H1 (cell line): ENCODE measurements at regions not wholly inside any gene's neighbourhood (a gene's known extent, or its start where the extent isn't known, plus 50 kb on each side); places are given as distances from the start of the nearest gene placed in this dataset.

Experiments
- CTCF ChIA-PET: fragments of 300-600 bp; sonication (Branson Sonifier 250); formaldehyde crosslinking; loops from one replicate; lab custom pipeline; 2021; ENCODE audit not compliant: partially characterized antibody; lab: Charles Lee
- POLR2A ChIA-PET: fragments of 300-600 bp; sonication (Branson Sonifier 250); formaldehyde crosslinking; loops from one replicate; lab custom pipeline; 2021; ENCODE audit warnings: inconsistent platforms; ENCODE audit not compliant: partially characterized antibody; lab: Charles Lee
- DNase-seq, 2 experiments: peaks; one replicate each; pipeline versions ENCODE4 v3.0.0 to v3.0.0-alpha.2; 2010 to 2022; ENCODE audit warnings: low spot score in 2 of 2, low read depth in 1 of 2, mixed read lengths in 1 of 2
- FAIRE-seq: peaks from 2 replicates; lab custom pipeline; 2011; peaks lifted over from hg19 to GRCh38; lab: Jason Lieb, UNC
- H2AFZ ChIP-seq: 2 replicates; pipeline ENCODE4 v1.8.1; 2012; ENCODE audit warnings: low read length, inconsistent platforms
- H2AK5ac ChIP-seq: 2 replicates; pipeline ENCODE4 v1.6.1; 2013; ENCODE audit warnings: low read depth, low read length
- H2BK120ac ChIP-seq: replicated peaks from 2 replicates; pipeline ENCODE3; 2013; ENCODE audit warnings: low read depth, low read length, inconsistent platforms
- H2BK12ac ChIP-seq: 2 replicates; pipeline ENCODE4 v1.6.1; 2013; ENCODE audit warnings: low read depth, low read length
- H2BK15ac ChIP-seq: 2 replicates; pipeline ENCODE4 v1.6.1; 2013; ENCODE audit warnings: low read length
- H2BK20ac ChIP-seq: 2 replicates; pipeline ENCODE4 v1.6.1; 2013; ENCODE audit warnings: low read length
- H2BK5ac ChIP-seq: 2 replicates; pipeline ENCODE4 v1.6.1; 2013; ENCODE audit warnings: low read depth, low read length
- H3K14ac ChIP-seq: 2 replicates; pipeline ENCODE4 v1.6.1; 2013; ENCODE audit warnings: inconsistent platforms; ENCODE audit not compliant: insufficient read length
- H3K18ac ChIP-seq: 2 replicates; pipeline ENCODE4 v1.6.1; 2013; ENCODE audit warnings: low read length; ENCODE audit errors: extremely low read depth
- H3K23ac ChIP-seq: 2 replicates; pipeline ENCODE4 v1.6.1; 2013; ENCODE audit warnings: inconsistent platforms; ENCODE audit not compliant: insufficient read length
- H3K23me2 ChIP-seq: 2 replicates; pipeline ENCODE4 v1.6.1; 2013; ENCODE audit warnings: low read depth, low read length
- H3K27ac ChIP-seq: 2 replicates; pipeline ENCODE4 v1.6.1; 2011; ENCODE audit warnings: low read depth, low read length, inconsistent platforms
- H3K27me3 ChIP-seq, 4 experiments: replicated peaks in 1 of 4; 1 replicate in 1 of 4; 2 replicates in 3 of 4; pipeline versions ENCODE4 v1.6.1 to v1.8.1; 2011 to 2013; ENCODE audit warnings: low read length in 3 of 4, mild to moderate bottlenecking in 3 of 4, inconsistent platforms in 2 of 4, mixed read lengths in 2 of 4, moderate library complexity in 1 of 4; ENCODE audit not compliant: control insufficient read depth in 3 of 4, insufficient read depth in 3 of 4; ENCODE audit errors: extremely low read depth in 1 of 4
- H3K36me3 ChIP-seq, 4 experiments: 2 replicates each; pipeline versions ENCODE4 v1.6.1 to v1.8.1; 2011 to 2013; ENCODE audit warnings: mild to moderate bottlenecking in 4 of 4, low read length in 3 of 4, moderate library complexity in 2 of 4, control low read depth in 1 of 4, inconsistent platforms in 1 of 4; ENCODE audit not compliant: insufficient read depth in 4 of 4, control insufficient read depth in 2 of 4
- H3K4ac ChIP-seq: replicated peaks from 2 replicates; pipeline ENCODE3; 2013; ENCODE audit warnings: low read length, low read depth, mixed read lengths, inconsistent platforms; ENCODE audit not compliant: insufficient read length
- H3K4me1 ChIP-seq, 4 experiments: replicated peaks in 1 of 4; 1 replicate in 1 of 4; 2 replicates in 3 of 4; pipeline versions ENCODE4 v1.6.1 to v1.8.1; 2011 to 2013; ENCODE audit warnings: low read length in 3 of 4, inconsistent platforms in 2 of 4, mixed read lengths in 1 of 4; ENCODE audit not compliant: insufficient read depth in 4 of 4, control insufficient read depth in 3 of 4
- H3K4me2 ChIP-seq, 2 experiments: 2 replicates each; pipeline versions ENCODE4 v1.6.1 to v1.8.1; 2011 to 2013; ENCODE audit warnings: low read depth in 2 of 2, low read length in 2 of 2, control low read depth in 1 of 2, inconsistent platforms in 1 of 2, mild to moderate bottlenecking in 1 of 2; ENCODE audit not compliant: insufficient read depth in 1 of 2
- H3K4me3 ChIP-seq, 4 experiments: fragments of 200-600, 300-600 bp in 1 of 4; sonication (generic), shearing (Covaris generic), sonication (Bioruptor Twin) in 1 of 4; 2 replicates each; pipeline versions ENCODE4 v1.5.1 to v1.8.1; 2011 to 2016; ENCODE audit warnings: low read length in 4 of 4, low read depth in 3 of 4, control low read depth in 2 of 4, inconsistent platforms in 2 of 4, mild to moderate bottlenecking in 2 of 4, mixed read lengths in 1 of 4, moderate library complexity in 1 of 4; ENCODE audit not compliant: insufficient read depth in 2 of 4; ENCODE audit errors: extremely low read depth in 1 of 4
- H3K56ac ChIP-seq: replicated peaks from 2 replicates; pipeline ENCODE3; 2013; ENCODE audit warnings: low read depth, mild to moderate bottlenecking, mixed read lengths, low read length, inconsistent platforms; ENCODE audit not compliant: insufficient read length
- H3K79me1 ChIP-seq: 2 replicates; pipeline ENCODE4 v1.6.1; 2013; ENCODE audit warnings: low read depth, low read length, control low read depth
- H3K79me2 ChIP-seq, 2 experiments: 2 replicates each; pipeline versions ENCODE4 v1.6.1 to v1.8.1; 2012 to 2013; ENCODE audit warnings: low read length in 2 of 2, mild to moderate bottlenecking in 2 of 2, inconsistent platforms in 1 of 2; ENCODE audit not compliant: insufficient read depth in 2 of 2, control insufficient read depth in 1 of 2
- H3K9ac ChIP-seq, 4 experiments: replicated peaks in 1 of 4; 1 replicate in 1 of 4; 2 replicates in 3 of 4; pipeline versions ENCODE4 v1.6.1 to v1.8.1; 2011 to 2013; ENCODE audit warnings: low read depth in 3 of 4, low read length in 3 of 4, control low read depth in 2 of 4, mild to moderate bottlenecking in 2 of 4, moderate library complexity in 2 of 4, inconsistent platforms in 1 of 4; ENCODE audit errors: extremely low read depth in 1 of 4
- H3K9me3 ChIP-seq, 2 experiments: 2 replicates each; pipeline versions ENCODE4 v1.6.1 to v1.8.1; 2012 to 2013; ENCODE audit warnings: mild to moderate bottlenecking in 2 of 2, moderate library complexity in 2 of 2, control low read depth in 1 of 2, inconsistent platforms in 1 of 2, low read depth in 1 of 2, low read length in 1 of 2, mixed read lengths in 1 of 2; ENCODE audit not compliant: insufficient read depth in 2 of 2
- H4K20me1 ChIP-seq, 2 experiments: replicated peaks in 1 of 2; 2 replicates each; pipeline versions ENCODE3 to v1.8.1; 2011 to 2013; ENCODE audit warnings: inconsistent platforms in 2 of 2, low read length in 2 of 2, mild to moderate bottlenecking in 1 of 2; ENCODE audit not compliant: insufficient read depth in 2 of 2, control insufficient read depth in 1 of 2
- H4K5ac ChIP-seq: 2 replicates; pipeline ENCODE4 v1.6.1; 2013; ENCODE audit warnings: low read length, low read depth, mixed read lengths, inconsistent platforms; ENCODE audit not compliant: insufficient read length
- H4K8ac ChIP-seq: 2 replicates; pipeline ENCODE4 v1.8.0; 2013; ENCODE audit warnings: mild to moderate bottlenecking, moderate library complexity, low read length, inconsistent platforms; ENCODE audit not compliant: insufficient read depth; ENCODE audit errors: extremely low read depth
- H4K91ac ChIP-seq: replicated peaks from 2 replicates; pipeline ENCODE3; 2013; ENCODE audit warnings: low read length, mixed read lengths, inconsistent platforms; ENCODE audit not compliant: insufficient read length
- CBX5 ChIP-seq: fragments of 300-800, 300-1000 bp; sonication (generic); IDR thresholded peaks from 2 replicates; pipeline ENCODE4 v1.7.1; 2016; ENCODE audit warnings: antibody characterized with exemption, low read length, low read depth
- EP300 ChIP-seq, 2 experiments: IDR thresholded peaks; 1 replicate in 1 of 2; 2 replicates in 1 of 2; pipeline ENCODE4 v1.6.1; 2011 to 2012; ENCODE audit warnings: low read depth in 2 of 2, low read length in 2 of 2, mild to moderate bottlenecking in 2 of 2, borderline replicate concordance in 1 of 2, inconsistent platforms in 1 of 2, moderate library complexity in 1 of 2
- FOSL1 ChIP-seq: IDR thresholded peaks from 2 replicates; pipeline ENCODE4 v1.6.1; 2011; ENCODE audit warnings: mild to moderate bottlenecking, low read depth, low read length, moderate library complexity; ENCODE audit not compliant: insufficient read depth
- HDAC2 ChIP-seq, 2 experiments: fragments of 300-600 bp in 1 of 2; sonication (generic) in 1 of 2; IDR thresholded peaks; 2 replicates each; pipeline ENCODE4 v1.6.1; 2011 to 2012; ENCODE audit warnings: low read depth in 2 of 2, low read length in 2 of 2, mild to moderate bottlenecking in 2 of 2, moderate library complexity in 2 of 2, borderline replicate concordance in 1 of 2, inconsistent platforms in 1 of 2
- JUND ChIP-seq: IDR thresholded peaks from 2 replicates; pipeline ENCODE4 v1.6.1; 2011; ENCODE audit warnings: mild to moderate bottlenecking, improper control_type of control experiment, low read length
- KDM1A ChIP-seq: fragments of 200-600, 300-600 bp; sonication (generic); IDR thresholded peaks from 2 replicates; pipeline ENCODE4 v1.7.1; 2016; ENCODE audit warnings: mild to moderate bottlenecking, low read length, borderline replicate concordance
- KDM4A ChIP-seq: IDR thresholded peaks from one replicate; pipeline ENCODE4 v1.7.1; 2012; ENCODE audit warnings: low read depth, mild to moderate bottlenecking, moderate library complexity, low read length, inconsistent platforms; ENCODE audit not compliant: severe bottlenecking
- NANOG ChIP-seq: IDR thresholded peaks from 2 replicates; pipeline ENCODE4 v1.6.1; 2011; ENCODE audit warnings: low read length, low read depth, mild to moderate bottlenecking, inconsistent platforms; ENCODE audit not compliant: insufficient read depth, poor library complexity, severe bottlenecking
- POLR2A ChIP-seq, 2 experiments: IDR thresholded peaks; 1 replicate in 1 of 2; 2 replicates in 1 of 2; pipeline ENCODE4 v1.6.1; 2011; ENCODE audit warnings: low read depth in 2 of 2, low read length in 2 of 2, mild to moderate bottlenecking in 2 of 2; ENCODE audit errors: control extremely low read depth in 1 of 2
- POU5F1 ChIP-seq: IDR thresholded peaks from 2 replicates; pipeline ENCODE4 v1.6.1; 2011; ENCODE audit warnings: low read depth, mild to moderate bottlenecking, low read length, moderate library complexity
- RFX5 ChIP-seq: IDR thresholded peaks from 2 replicates; pipeline ENCODE4 v1.6.1; 2011; ENCODE audit warnings: low read depth, low read length, improper control_type of control experiment, borderline replicate concordance
- SIX5 ChIP-seq: IDR thresholded peaks from 2 replicates; pipeline ENCODE4 v1.6.1; 2011; ENCODE audit warnings: mild to moderate bottlenecking, low read depth, low read length
- SUZ12 ChIP-seq: fragments of 200-600 bp; sonication (generic); IDR thresholded peaks from 2 replicates; pipeline ENCODE4 v1.6.1; 2012; ENCODE audit warnings: mild to moderate bottlenecking, inconsistent platforms, low read length, moderate library complexity, mixed read lengths
- WGBS, 2 experiments: shearing (Covaris generic) in 1 of 2; methylation state at CpG; one replicate each; pipeline versions ENCODE4 v1.1.6 to v1.1.7; 2013 to 2015; ENCODE audit warnings: low lambda C conversion rate in 2 of 2, mixed read lengths in 2 of 2, inconsistent platforms in 1 of 2, low coverage in 1 of 2, missing lambda C conversion rate in 1 of 2; ENCODE audit not compliant: insufficient replicate concordance in 2 of 2, insufficient coverage in 1 of 2, insufficient read length in 1 of 2; ENCODE audit errors: extremely low coverage in 1 of 2, missing lambda C conversion rate in 1 of 2; 5-methylcytosine and 5-hydroxymethylcytosine counted together
- TF ChIP-seq, protein P1 (sequence below): IDR thresholded peaks from 2 replicates; pipeline ENCODE4 v1.6.1; 2012; ENCODE audit warnings: inconsistent platforms

DNA sequence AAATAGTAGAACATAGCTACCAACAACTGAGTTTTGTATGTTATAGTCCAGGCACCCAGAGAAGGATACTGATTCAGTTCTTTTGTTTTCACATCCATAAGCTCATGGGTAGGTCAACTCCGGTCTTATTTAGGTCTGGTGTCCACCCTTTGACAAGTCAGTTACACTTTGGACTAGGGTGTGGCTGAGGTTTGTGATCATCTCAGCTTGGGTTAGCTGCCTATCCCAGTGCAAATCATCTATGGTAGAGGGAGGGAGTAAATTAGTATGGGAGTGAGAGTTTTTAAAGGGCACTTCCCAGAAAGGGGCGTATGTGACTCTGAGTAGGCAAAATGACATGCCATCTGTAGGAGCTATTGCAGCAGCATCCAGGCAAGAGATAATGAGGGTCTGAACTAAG is 66.1 kb downstream of the TANC2 start:
- Histone ChIP-seq H2BK5ac (no peak overlapping the region), H3K27me3 (no peaks in the 10 kb centered on the region), H2BK20ac (no peak overlapping the region), H3K4ac (no peak overlapping the region), H3K4me3 (no peak overlapping the region), H3K9ac (no peak overlapping the region; a peak in 1 of 7 replicates), H3K9me3 (no peaks in the 10 kb centered on the region), H2AK5ac (no peak overlapping the region), H3K36me3 (no peaks in the 10 kb centered on the region), H4K20me1 (no peaks in the 10 kb centered on the region), H3K23ac (no peak overlapping the region), H4K8ac (no peak overlapping the region), H4K5ac (no peak overlapping the region), H2BK120ac (no peak overlapping the region), H3K56ac (no peak overlapping the region), H3K79me2 (no peaks in the 10 kb centered on the region; a peak in 1 of 4 replicates), H4K91ac (no peak overlapping the region), H3K18ac (no peak overlapping the region), H3K23me2 (no peaks in the 10 kb centered on the region), H3K4me1 (peaks cover 0 to 2% (median 0%) of the 10 kb centered on the region in 4 experiments; a peak in 1 of 7 replicates), H3K14ac (no peak overlapping the region), H3K27ac (no peak overlapping the region), H2AFZ (no peak overlapping the region), H2BK12ac (no peak overlapping the region), H2BK15ac (no peak overlapping the region), H3K79me1 (no peaks in the 10 kb centered on the region), H3K4me2 (no peak overlapping the region)
- no peak for FAIRE-seq
- DNase-seq: no peak
- ChIA-PET POLR2A (interaction anchor here (1.0 kb wide), 1 partner anchor 39 kb away, joined by 3 read pairs; no protein-coding TSS in a partner anchor), CTCF (interaction anchor here (0.9 to 2.7 kb wide), 3 partner anchors 36 to 122 kb away, joined by 3 to 10 read pairs (median 3); no protein-coding TSS in a partner anchor)
- 80% methylated on average over 2 of the region's 2 CpGs; no CpG with 5 or more reads in 1 of the 2 experiments for WGBS, 2 experiments
- TF ChIP-seq KDM1A: no peak
- no peak for TF ChIP-seq EP300 (IDR thresholded peaks at IDR 0.05; ENCODE audit: borderline replicate concordance in 1 of 2, low read depth in 2 of 2, low read length in 2 of 2)
- no peak for TF ChIP-seq HDAC2 (IDR thresholded peaks at IDR 0.05; ENCODE audit: borderline replicate concordance in 1 of 2, low read depth in 2 of 2, low read length in 2 of 2)
- TF ChIP-seq KDM4A: no peak
- no peak for TF ChIP-seq SIX5
- TF ChIP-seq CBX5: no peak
- no peak for TF ChIP-seq NANOG
- no peak for TF ChIP-seq FOSL1
- TF ChIP-seq, protein P1, sequence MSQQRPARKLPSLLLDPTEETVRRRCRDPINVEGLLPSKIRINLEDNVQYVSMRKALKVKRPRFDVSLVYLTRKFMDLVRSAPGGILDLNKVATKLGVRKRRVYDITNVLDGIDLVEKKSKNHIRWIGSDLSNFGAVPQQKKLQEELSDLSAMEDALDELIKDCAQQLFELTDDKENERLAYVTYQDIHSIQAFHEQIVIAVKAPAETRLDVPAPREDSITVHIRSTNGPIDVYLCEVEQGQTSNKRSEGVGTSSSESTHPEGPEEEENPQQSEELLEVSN: no peak
- TF ChIP-seq POLR2A (IDR thresholded peaks at IDR 0.05; ENCODE audit: control extremely low read depth in 1 of 2, low read depth in 2 of 2, low read length in 2 of 2): no peak
- TF ChIP-seq RFX5: no peak
- TF ChIP-seq SUZ12: no peak
- no peak for TF ChIP-seq POU5F1
- TF ChIP-seq JUND: no peak
